Hematopoietic multipotent progenitor cell treated with erythropoietin and hydrocortisone succinate and interleukin-3 and kit ligand, for 6 days (in vitro differentiated cells): ENCODE measurements at regions not wholly inside any gene's neighbourhood (a gene's known extent, or its start where the extent isn't known, plus 50 kb on each side); places are given as distances from the start of the nearest gene placed in this dataset.
A peak's percentile ranks its signal among the peaks of the same experiment; 100 is the strongest.
"Not testable (repeated sequence)": the region's sequence is repeated elsewhere in the genome, so short reads cannot be mapped to it uniquely, and the experiment has no call there.

Source experiments
- DNase-seq: peaks from one replicate; pipeline ENCODE4 v3.0.0-alpha.2; 2015

DNA sequence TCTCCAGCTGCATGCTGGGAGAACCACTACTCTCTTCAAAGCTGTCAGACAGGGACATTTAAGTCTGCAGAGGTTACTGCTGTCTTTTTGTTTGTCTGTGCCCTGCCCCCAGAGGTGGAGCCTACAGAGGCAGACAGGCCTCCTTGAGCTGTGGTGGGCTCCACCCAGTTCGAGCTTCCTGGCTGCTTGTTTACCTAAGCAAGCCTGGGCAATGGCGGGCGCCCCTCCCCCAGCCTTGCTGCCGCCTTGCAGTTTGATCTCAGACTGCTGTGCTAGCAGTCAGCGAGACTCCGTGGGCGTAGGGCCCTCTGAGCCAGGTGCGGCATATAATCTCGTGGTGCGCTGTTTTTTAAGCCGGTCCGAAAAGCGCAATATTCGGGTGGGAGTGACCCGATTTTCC lies 215.0 kb downstream of the STIM2 start:
- not testable (repeated sequence) for DNase-seq

DNA sequence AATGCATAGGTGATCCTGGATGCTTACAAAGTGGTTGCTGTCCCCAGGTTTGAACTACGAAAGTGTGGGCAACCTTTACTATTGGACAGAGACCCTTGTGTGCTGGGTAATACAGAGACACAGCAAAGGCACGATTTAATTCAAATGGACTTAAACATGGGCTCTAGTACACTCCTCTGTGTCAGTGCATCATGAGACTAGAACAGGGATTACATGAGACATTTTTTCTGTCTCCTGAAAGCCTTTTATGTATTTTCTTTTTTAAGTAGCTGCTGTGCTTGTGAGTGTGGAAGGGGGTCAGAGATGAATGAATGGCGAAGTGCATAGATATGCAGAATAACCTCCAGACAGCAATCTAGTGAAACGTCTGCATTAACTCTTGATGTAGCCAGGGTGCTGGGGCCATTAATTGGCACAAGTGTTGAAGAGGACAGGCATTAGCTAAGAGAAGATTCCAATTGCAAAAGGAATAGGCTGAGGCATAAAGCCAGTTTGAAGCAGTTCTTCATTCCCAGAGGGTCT lies 218.4 kb downstream of the STIM2 start:
- DNase-seq = no peak

- DNase-seq = no peak
Measured at GRCh38 chr4:27081675-27082586, 221.3 kb downstream of the STIM2 start.

- DNase-seq = no peak
Measured at GRCh38 chr4:27082776-27083175, 222.1 kb downstream of the STIM2 start.

- DNase-seq = peak; percentile 20
Measured at GRCh38 chr4:27084685-27085361, 224.2 kb downstream of the STIM2 start.

GRCh38 chr4:27085396-27085795 lies 224.8 kb downstream of the STIM2 start:
- DNase-seq = no peak

DNA sequence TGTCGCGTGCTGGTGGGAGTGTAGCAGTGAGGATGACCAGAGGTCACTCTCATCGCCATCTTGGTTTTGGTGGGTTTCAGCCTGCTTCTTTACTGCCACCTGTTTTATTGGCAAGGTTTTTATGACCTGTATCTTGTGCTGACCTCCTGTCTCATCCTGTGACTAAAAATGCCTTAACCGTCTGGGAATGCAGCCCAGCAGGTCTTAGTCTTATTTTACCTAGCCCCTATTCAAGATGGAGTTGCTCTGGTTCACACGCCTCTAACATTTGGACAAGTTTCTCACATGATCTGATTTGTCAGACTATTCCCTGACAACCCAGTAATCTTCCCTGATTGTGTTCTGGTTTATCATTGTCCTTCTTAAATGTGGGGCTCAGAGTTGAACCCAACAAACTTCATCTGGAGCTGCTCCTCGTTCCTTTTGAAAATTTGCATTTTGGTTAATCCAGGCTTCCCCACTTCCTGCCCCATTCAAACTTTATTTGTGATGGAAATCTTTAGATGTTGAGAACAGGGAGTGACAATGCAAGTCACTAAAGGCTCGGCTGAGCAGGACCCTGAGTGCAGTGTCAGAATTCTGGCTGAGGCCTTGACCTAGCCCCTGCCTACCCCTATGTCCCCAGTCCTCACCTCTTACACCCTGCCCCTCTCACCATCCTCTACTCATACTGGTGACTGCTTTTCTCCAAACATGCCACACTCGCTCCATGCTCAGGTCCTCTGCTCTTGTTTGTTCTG lies 226.8 kb downstream of the STIM2 start:
- no peak for DNase-seq

- no peak for DNase-seq
Measured at GRCh38 chr4:27088491-27088890, 227.8 kb downstream of the STIM2 start.

- no peak for DNase-seq
Measured at GRCh38 chr4:27089186-27089585, 228.5 kb downstream of the STIM2 start.

GRCh38 chr4:27090406-27090805 lies 229.8 kb downstream of the STIM2 start:
- no peak for DNase-seq

DNA sequence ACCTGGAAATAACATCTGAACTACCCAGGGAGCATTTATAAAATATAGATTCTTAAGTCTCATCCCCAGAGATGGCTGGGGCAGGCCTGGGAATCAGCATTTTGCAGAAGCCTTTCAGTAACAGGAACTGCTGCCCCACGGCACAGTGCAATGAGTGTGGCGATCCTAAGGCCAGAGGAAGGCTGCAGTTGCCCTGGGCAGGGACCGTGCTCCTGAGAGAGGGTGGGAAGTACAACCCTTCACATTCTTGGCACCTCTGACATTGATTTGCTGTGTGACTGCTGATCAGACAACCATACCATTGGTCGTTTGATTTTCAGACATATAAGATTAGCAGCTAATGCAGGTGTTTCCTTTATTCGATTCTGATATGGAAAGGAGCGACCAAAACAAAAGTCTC lies 233.6 kb downstream of the STIM2 start:
- DNase-seq = no peak

GRCh38 chr4:27094783-27095182 lies 234.1 kb downstream of the STIM2 start:
- DNase-seq = no peak

GRCh38 chr4:27096142-27096824 lies 235.6 kb downstream of the STIM2 start:
- DNase-seq = no peak

DNA sequence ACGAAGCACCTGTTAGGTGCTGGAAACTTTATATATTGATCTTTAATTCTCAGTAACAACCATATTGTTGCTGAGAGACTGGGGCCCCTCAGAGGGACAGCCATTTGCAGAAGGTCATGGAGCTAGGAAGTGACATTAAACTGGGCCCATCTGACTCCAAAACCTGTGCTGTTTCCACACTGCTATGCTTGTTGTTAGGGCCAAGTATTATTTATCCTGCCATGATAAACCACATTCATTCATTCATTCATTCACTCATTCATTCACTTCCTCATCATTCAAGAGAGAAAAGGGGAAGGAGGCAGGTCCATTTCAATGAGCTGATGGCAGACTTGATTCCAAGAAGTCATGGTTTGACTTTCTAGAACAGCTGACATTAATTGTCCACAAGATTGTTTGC lies 237.4 kb downstream of the STIM2 start:
- no peak for DNase-seq

- DNase-seq = no peak
Measured at GRCh38 chr4:27100713-27101112, 240.1 kb downstream of the STIM2 start.

DNA sequence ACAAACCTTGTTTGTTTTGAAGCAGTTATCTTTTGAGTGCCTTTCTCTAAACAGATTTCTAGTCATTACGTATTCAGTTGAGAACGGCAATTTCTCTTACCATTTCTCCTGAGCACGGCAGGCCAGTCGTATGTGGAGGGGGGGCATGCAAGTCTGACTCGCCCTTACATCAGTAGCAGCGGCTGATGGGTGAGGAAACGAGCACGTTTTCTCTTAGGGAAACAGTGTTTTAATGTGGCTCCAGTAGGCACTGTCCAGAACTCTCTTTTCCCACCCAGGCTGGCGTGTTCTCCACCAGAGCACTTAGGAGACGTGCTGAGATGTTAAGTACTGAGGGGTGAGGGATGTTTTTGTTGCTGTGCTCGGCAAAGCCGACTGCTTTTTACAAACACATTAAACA lies 240.5 kb downstream of the STIM2 start:
- DNase-seq = no peak

GRCh38 chr4:27101561-27101960 lies 240.9 kb downstream of the STIM2 start:
- no peak for DNase-seq

DNA sequence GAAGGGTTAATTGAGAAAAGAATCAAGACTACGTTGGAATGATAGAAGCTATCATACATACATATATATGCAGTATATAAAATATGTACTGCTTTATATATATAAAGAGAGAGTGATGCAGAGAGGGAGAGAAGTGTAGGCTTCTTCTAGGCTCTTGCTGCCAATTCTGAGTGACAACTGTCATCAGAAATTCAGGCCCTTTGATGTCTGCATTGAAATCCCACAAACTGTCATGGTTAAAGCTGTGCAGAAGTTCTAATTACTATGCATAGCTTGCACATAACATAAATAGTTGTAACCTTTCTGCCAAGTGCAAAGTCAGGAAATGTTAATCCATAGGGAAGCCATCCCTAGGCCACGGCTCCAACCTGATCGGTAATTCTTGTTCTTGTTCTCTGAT lies 251.0 kb downstream of the STIM2 start:
- DNase-seq = no peak

GRCh38 chr4:27112587-27112986 lies 251.9 kb downstream of the STIM2 start:
- DNase-seq = no peak

DNA sequence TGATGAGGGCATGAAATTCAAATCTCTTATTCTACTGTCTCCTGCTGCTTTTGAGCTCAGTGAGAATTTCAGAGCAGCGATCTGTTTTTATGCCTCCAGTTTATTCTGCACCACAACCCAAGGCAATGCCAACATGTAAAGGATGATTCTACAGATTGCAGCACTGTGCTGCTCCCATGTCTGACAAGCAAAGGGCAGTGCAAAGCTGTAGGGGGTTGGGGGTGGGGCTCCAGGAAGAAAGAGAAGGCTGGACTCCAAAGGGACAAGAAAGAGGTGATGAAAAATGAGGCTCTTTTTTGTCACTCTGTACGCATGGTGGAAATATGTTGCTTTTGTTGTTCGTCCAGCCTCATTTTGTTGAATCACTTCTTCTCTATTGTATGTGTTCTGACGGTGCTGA lies 254.6 kb downstream of the STIM2 start:
- no peak for DNase-seq

DNA sequence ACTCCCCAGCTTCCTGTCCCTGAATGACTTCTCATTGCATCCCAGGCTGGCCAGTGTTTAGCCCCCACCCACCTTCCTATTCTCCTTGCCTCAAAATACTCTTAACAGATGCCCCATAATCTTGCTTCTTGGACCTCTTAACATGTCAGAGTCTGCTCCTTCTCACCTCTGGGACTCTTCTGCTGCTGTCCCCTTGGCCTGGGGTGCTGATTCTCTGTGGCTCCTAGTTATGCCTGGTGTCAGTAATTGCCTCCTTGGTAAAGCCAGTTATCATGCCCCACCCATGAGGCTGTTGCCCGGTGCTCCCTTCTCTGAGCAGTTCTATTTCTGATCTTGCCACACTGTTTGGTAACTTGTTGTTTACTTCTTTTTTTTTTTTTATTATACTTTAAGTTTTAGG lies 256.8 kb downstream of the STIM2 start:
- no peak for DNase-seq

GRCh38 chr4:27119239-27119638 lies 258.6 kb downstream of the STIM2 start:
- DNase-seq = no peak

GRCh38 chr4:27121830-27122229 lies 261.2 kb downstream of the STIM2 start:
- no peak for DNase-seq
